Fibroblast of mammary gland (primary cell): ENCODE measurements at regions not wholly inside any gene's neighbourhood (a gene's known extent, or its start where the extent isn't known, plus 50 kb on each side); places are given as distances from the start of the nearest gene placed in this dataset.

Experiments used
- DNase-seq: peaks from one replicate; pipeline ENCODE4 v3.0.0-alpha.2; 2010; ENCODE audit warnings: low read depth
- H3K4me3 ChIP-seq: 2 replicates; pipeline ENCODE4 v1.5.1; 2011; ENCODE audit warnings: low read depth, mild to moderate bottlenecking, low read length, moderate library complexity; ENCODE audit not compliant: control insufficient read depth
- TF ChIP-seq, protein P1 (sequence below): conservative IDR thresholded peaks from 2 replicates; pipeline ENCODE4 v1.5.1; 2011; ENCODE audit warnings: low read depth, low read length, inconsistent platforms; ENCODE audit not compliant: control insufficient read depth, insufficient read depth

DNA sequence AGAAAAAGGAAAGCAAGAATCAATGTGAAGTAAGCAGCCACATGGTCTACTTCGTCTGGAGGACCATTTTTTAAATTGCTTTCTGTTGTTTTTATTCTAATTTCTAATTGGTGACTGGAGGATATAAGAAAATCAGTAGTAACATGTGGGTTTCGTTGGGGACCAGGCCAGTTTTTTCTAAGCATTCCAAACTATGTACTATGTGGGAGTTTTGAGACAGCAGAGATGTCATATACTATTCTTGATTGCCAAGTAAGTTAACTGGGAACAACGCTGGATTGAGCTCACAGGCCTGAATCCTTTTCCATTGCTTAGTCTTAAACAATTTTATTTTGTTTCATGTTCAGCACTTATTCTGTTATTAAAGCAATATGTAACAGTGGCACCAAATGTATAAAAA lies 225.7 kb downstream of the TMEM167A start:
- TF ChIP-seq, protein P1, sequence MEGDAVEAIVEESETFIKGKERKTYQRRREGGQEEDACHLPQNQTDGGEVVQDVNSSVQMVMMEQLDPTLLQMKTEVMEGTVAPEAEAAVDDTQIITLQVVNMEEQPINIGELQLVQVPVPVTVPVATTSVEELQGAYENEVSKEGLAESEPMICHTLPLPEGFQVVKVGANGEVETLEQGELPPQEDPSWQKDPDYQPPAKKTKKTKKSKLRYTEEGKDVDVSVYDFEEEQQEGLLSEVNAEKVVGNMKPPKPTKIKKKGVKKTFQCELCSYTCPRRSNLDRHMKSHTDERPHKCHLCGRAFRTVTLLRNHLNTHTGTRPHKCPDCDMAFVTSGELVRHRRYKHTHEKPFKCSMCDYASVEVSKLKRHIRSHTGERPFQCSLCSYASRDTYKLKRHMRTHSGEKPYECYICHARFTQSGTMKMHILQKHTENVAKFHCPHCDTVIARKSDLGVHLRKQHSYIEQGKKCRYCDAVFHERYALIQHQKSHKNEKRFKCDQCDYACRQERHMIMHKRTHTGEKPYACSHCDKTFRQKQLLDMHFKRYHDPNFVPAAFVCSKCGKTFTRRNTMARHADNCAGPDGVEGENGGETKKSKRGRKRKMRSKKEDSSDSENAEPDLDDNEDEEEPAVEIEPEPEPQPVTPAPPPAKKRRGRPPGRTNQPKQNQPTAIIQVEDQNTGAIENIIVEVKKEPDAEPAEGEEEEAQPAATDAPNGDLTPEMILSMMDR: no peak
- peak; percentile 1 for DNase-seq
- no peak overlapping the region for H3K4me3 ChIP-seq

DNA sequence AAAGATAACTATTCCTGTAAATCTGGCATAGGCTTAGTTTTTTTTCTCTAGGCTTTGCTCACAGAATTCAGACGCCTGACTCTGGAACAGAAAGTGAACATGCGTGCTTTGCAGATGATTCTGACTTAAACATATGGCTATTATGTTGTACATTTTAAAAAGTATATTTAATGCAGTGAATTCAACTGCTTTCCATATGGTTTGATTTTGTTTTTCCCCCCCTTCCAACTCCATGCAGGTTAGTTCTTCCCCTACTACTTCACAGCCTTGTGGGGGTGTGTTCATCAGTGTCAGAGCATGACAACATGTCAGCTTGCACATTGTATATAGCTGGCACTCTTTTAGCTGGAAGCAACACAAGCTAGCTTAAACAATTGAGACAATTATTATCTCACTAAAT lies 226.8 kb downstream of the TMEM167A start:
- no peak overlapping the region for H3K4me3 ChIP-seq
- no peak for DNase-seq
- TF ChIP-seq, protein P1: no peak

DNA sequence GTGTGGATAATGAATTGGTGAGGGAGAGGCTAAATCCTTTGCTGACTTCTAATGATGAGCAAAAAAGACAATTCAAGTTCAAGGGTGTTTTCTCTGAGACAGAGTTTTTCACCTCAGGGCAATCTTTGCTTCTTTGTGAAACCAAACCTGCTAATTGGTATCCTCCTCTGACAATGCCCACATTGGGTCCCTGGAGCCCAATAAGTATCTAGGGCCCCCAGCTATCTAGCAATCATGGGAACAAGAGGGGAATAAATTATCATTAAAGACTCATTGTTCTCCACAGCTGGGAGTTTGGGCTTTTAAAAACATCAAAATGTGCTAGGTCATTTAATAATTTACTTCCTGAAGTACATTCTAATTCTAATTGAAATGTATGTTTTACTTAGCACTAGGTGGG lies 227.3 kb downstream of the TMEM167A start:
- TF ChIP-seq, protein P1: no peak
- H3K4me3 ChIP-seq: no peak overlapping the region
- DNase-seq: no peak

DNA sequence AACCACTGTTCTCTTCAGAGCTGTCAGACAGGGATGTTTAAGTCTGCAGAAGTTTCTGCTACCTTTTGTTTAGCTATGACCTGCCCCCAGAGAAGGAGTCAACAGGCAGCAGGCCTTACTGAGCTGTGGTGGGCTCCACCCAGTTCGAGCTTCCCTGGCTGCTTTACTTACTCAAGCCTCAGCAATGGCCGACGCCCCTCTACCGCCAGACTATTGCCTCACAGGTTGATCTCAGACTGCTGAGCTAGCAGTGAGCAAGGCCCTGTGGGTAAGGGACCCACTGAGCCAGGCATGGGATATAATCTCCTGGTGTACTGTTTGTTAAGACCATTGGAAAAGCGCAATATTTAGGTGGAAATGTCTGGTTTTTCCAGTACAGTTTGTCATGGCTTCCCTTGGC lies 229.6 kb downstream of the TMEM167A start:
- DNase-seq: peak; percentile 12
- no peak overlapping the region for H3K4me3 ChIP-seq
- TF ChIP-seq, protein P1: no peak

DNA sequence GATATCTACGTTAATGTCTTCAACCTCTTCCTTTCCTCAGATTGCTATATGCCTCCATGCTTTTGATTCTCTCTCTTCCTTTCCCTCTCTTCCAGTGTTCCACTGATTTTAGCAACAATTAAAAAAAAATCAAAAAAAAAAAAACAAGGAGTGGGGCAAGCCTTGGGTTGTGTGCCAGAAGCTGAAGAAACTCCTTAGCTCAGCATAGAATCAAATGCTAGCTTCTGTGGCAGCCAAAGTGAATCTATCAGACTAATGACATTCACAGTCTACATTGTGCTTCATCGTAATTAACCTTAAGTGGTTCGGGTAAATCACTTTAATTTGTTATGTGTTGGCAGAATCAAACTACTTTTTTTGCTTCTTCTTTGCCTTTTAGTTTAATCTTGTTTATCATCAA lies 237.3 kb downstream of the TMEM167A start:
- no peak for DNase-seq
- TF ChIP-seq, protein P1: no peak
- no peak overlapping the region for H3K4me3 ChIP-seq

DNA sequence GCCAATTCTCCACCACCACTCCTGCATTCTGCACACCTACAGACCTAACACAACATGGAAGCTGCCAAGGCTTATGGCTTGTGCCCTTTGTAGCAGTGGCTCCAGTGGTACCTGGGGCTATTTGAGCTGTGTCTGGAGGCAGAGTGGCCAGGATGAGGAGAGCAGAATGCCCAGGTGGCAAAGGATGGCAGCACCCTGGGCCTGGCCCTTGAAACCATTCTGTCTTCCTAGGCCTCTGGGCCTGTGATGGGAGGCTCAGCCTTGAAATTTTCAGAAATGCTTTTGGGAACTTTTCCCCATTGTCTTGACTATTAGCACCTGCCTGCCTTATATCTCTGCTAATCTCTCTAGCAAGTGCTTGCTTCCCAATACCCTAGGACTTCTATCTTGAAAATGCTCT lies 241.7 kb downstream of the TMEM167A start:
- no peak for DNase-seq

More for the DNA sequence above, 241.7 kb downstream of the TMEM167A start:
- H3K4me3 ChIP-seq: no peak overlapping the region
- TF ChIP-seq, protein P1: no peak
